GM12873 (cell line): ENCODE measurements at regions not wholly inside any gene's neighbourhood (a gene's known extent, or its start where the extent isn't known, plus 50 kb on each side); places are given as distances from the start of the nearest gene placed in this dataset.

Source experiments
- CTCF ChIP-seq: IDR thresholded peaks from 2 replicates; pipeline ENCODE4 v1.5.1; 2012; ENCODE audit warnings: low read depth, mild to moderate bottlenecking, moderate library complexity, low read length, control low read depth; ENCODE audit not compliant: insufficient read depth; ENCODE audit errors: missing control alignments

DNA sequence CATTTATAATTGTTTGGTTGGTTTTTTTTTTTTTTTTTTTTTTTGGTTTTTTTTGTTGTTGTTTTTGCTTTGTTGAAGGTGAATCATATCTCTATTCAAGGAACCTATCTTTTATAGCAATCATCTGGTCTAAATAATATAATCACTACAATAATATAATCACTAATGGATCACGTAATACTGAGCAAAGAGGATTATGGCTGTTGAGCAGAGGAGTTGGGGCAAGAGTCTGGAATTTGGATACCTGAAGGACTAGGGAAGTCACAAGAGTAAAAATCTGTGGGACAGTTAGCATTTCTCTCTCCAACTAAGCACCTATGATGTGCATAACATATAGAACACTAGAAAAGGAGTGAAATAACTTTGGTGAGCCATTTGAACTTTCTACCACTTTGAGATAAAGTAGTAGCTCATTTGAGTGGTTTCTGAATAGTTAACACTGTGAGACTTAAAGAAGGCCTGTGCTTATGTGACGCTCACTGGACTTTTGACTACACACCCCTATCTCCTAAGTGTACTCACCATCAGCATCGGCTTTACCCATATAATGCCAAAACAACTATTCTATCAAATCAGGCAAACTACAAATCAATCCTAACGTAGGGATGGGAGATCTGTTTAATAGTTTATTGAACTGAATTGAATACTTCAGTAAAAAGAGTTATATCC, 564.9 kb upstream of the TUSC1 start:
- no peak for TF ChIP-seq CTCF

DNA sequence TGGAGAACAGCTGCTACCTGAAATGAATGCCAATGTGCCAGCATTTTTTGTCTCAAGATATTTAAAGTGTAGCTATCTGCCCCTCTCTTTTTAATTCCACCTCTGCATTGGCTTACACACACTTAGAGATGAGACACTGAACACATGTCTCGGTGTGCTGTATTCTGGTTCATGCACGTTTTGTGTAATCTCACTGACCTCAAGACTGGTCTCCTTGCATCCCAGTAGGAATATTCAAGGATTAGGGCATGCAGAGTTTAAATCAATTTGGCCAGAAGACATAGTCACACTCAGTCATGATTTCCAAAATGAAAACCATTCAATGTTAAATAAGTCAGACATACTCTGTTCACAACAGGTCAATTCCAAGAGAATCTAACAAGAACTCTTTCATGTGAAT, 561.8 kb upstream of the TUSC1 start:
- no peak for TF ChIP-seq CTCF

DNA sequence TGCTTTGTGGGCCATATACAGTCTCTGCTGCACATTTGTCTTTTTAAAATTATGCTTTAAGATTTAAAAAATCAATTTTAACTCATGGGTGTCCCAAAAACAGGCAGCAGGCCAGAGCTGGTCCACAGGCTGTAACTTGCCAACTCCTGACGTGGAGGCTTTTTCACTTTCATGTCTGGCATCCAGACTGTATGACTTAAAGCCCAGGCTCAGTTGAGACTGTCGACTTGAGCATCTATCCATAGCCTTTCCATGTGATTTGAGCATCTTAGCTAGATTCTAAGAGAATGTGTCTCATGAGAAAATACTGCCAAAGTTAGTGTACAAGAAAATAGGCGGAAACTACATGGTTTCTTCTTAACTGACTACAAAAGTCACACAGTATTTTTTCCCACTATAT, 559.0 kb upstream of the TUSC1 start:
- TF ChIP-seq CTCF: no peak

DNA sequence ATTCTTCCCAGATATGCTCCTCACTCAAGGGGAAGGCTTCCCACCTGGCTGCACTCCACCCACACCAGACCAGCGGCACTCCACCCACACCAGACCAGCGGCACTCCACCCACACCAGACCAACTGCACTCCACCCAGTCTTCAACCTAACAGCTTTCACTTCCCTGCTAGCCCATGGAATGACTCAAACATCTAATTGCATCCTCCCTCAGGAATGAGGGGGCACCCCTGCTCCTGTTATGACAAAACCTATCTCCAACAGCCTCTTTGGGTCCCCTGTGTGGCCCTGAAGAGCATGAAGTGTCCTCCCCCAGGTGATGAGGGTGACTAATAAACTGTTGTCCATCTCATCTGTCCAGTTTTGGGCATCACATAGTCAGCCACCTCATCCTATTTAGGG, 556.6 kb upstream of the TUSC1 start:
- no peak for TF ChIP-seq CTCF

DNA sequence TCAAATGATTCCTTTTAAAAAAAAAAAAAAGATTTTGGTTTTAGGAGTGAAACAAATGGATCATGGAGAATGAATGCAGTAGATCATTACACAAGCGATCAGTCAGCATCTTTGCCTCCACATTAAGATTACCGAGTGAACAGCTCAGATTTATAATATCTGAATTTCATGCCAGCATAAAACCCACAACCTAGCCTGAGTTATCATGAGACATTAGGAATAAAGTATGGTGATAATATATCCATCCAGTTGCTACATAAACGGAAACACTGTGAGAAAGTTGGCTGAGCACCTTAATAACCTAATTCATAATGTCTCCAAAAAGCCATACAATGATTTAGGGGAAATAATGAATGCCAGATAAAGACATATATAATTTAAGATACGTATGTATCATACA, 553.1 kb upstream of the TUSC1 start:
- TF ChIP-seq CTCF: no peak

DNA sequence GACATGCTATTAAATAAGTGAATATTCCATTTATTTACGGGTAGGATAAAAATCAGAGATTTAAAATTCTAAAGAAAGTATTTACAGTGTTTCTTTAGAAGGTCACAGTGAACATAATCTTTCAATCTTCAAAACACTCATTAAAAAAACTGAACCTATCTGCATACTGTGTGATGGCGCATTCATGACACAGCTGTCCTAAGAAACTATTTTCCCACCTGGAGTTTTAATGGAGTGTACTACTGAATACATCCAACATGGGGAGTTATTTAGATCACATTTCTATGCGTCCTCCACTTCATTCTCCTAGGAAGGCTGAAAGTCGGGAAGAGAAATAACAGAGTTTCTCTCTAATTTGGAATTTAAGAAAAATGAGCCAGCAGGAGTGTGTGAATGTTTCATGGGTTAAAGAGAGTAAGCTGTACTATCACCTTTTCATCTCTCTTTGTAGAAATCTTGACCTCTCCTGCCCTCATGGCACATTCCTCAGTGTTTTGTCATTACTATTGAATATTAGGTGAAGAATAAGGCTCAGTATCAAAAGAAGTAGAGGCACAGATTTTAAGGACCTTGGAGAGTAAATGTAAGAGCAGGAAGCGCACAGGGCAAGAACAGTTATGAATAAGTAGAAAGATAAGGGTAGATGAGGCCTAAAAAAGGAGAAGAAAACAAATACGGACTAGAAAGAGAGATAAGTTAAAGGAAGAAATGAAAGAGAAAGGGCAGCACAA, 551.2 kb upstream of the TUSC1 start:
- no peak for TF ChIP-seq CTCF

- no peak for TF ChIP-seq CTCF
Measured at GRCh38 chr9:26228273-26228672, 550.0 kb upstream of the TUSC1 start.
